ENCODE measurements at regions not wholly inside any gene's neighbourhood (a gene's known extent, or its start where the extent isn't known, plus 50 kb on each side); places are given as distances from the start of the nearest gene placed in this dataset.

GRCh38 chr11:22430639-22431038, 92.5 kb downstream of the SLC17A6 start:
- TF ChIP-seq CTCF (IDR thresholded peaks at IDR 0.05): no peak
- intact Hi-C loops (cut with DNase I): no loop called here
- no peak overlapping the region for H3K27ac ChIP-seq
- no peaks in the 10 kb centered on the region for H3K9me3 ChIP-seq
- peaks cover 6 to 17% of the 10 kb centered on the region in 2 donors for H3K27me3 ChIP-seq
- no peaks in the 10 kb centered on the region for H3K36me3 ChIP-seq
- no peak for ATAC-seq
- H3K4me1 ChIP-seq: no peaks in the 10 kb centered on the region
- H3K4me3 ChIP-seq: no peak overlapping the region
- DNase-seq: no peak

- no peak overlapping the region for H3K4me3 ChIP-seq
- TF ChIP-seq CTCF (IDR thresholded peaks at IDR 0.05): no peak
- peaks cover 6 to 17% of the 10 kb centered on the region in 2 donors for H3K27me3 ChIP-seq
- no peaks in the 10 kb centered on the region for H3K4me1 ChIP-seq
- H3K27ac ChIP-seq: no peak overlapping the region
- no peak for DNase-seq
- intact Hi-C loops (cut with DNase I): no loop called here
- H3K36me3 ChIP-seq: no peaks in the 10 kb centered on the region
- no peak for ATAC-seq
- no peaks in the 10 kb centered on the region for H3K9me3 ChIP-seq
Measured at GRCh38 chr11:22430141-22430541, 92.0 kb downstream of the SLC17A6 start.
